ENCODE measurements at regions not wholly inside any gene's neighbourhood (a gene's known extent, or its start where the extent isn't known, plus 50 kb on each side); places are given as distances from the start of the nearest gene placed in this dataset.
A peak's percentile ranks its signal among the peaks of the same experiment; 100 is the strongest.

GRCh38 chr20:50303573-50304500 is 113.2 kb downstream of the CEBPB start:
- Histone ChIP-seq H3K9me3 (no peaks in the 10 kb centered on the region), H3K4me3 (ENCODE audit: low read depth in 1 of 2, low read length in 1 of 2) (no peak overlapping the region), H3K36me3 (no peaks in the 10 kb centered on the region), H3K27ac (peak overlapping the region; percentile 54), H3K27me3 (no peaks in the 10 kb centered on the region), H3K4me1 (ENCODE audit: control insufficient read depth in 1 of 2, insufficient read depth in 1 of 2, low read depth in 1 of 2, low read length in 1 of 2) (peaks cover 38 to 48% of the 10 kb centered on the region in 2 experiments)
- TF ChIP-seq CTCF (IDR thresholded peaks at IDR 0.05): no peak

GRCh38 chr20:50304501-50304856 is 113.8 kb downstream of the CEBPB start:
- Histone ChIP-seq H3K36me3 (no peaks in the 10 kb centered on the region), H3K4me3 (ENCODE audit: low read depth in 1 of 2, low read length in 1 of 2) (no peak overlapping the region), H3K27me3 (no peaks in the 10 kb centered on the region), H3K4me1 (ENCODE audit: control insufficient read depth in 1 of 2, insufficient read depth in 1 of 2, low read depth in 1 of 2, low read length in 1 of 2) (peaks cover 41 to 52% of the 10 kb centered on the region in 2 experiments), H3K27ac (peak overlapping the region; percentile 54), H3K9me3 (no peaks in the 10 kb centered on the region)
- TF ChIP-seq CTCF (IDR thresholded peaks at IDR 0.05): no peak

- Histone ChIP-seq H3K36me3 (no peaks in the 10 kb centered on the region), H3K9me3 (no peaks in the 10 kb centered on the region), H3K27me3 (no peaks in the 10 kb centered on the region), H3K4me1 (ENCODE audit: control insufficient read depth in 1 of 2, insufficient read depth in 1 of 2, low read depth in 1 of 2, low read length in 1 of 2) (peaks cover 45 to 55% of the 10 kb centered on the region in 2 experiments), H3K27ac (peak overlapping the region; percentile 54), H3K4me3 (ENCODE audit: low read depth in 1 of 2, low read length in 1 of 2) (no peak overlapping the region)
- TF ChIP-seq CTCF (IDR thresholded peaks at IDR 0.05): no peak
These were observed 114.4 kb downstream of the CEBPB start for GRCh38 chr20:50304923-50305635.

DNA sequence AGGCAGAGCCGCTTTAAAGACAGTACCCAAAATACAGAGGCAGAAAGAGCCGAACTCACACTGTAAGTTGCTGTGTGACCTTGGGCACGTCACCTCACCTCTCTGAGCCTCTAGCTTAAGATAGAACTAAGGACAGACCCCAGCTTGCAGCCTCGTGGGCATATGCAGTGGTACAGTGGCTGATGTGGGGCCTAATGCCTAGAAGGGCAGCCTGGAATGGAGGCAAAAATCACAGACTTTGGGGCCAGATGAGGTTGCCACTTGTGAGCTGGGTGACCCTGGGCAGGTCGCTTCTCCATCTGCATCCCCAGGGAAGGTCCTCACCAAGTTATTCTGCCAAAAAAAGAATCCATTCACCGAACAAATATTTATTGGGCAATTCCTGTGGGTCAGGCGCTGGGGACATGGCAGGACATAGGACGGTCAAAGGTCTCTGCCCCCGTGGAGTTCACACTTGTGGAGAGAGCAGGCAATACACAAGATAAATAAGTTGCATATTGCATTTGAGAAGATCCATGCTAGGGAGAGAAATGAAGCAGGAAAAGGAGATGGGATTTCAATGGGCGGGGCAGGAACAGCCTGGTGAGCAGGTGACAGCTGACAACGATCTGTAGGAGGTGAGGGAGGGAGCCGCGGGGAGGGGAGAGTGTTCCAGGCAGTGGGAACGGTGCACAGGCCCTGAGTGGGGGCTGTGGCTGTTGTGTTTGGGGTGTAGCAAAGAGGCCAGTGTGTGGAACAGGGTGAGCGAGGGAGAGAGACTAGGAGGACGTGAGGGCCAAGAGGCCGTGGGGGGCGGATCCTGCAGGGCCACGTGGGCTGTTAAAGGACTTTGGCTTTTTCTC is 115.2 kb downstream of the CEBPB start:
- H3K4me1 ChIP-seq (ENCODE audit: control insufficient read depth in 1 of 2, insufficient read depth in 1 of 2, low read depth in 1 of 2, low read length in 1 of 2): peaks cover 45 to 55% of the 10 kb centered on the region in 2 experiments
- no peaks in the 10 kb centered on the region for H3K9me3 ChIP-seq
- no peak overlapping the region for H3K27ac ChIP-seq
- no peak overlapping the region for H3K4me3 ChIP-seq (ENCODE audit: low read depth in 1 of 2, low read length in 1 of 2)
- no peaks in the 10 kb centered on the region for H3K36me3 ChIP-seq
- TF ChIP-seq CTCF (IDR thresholded peaks at IDR 0.05): no peak
- H3K27me3 ChIP-seq: no peaks in the 10 kb centered on the region
